Parathyroid adenoma (tissue), 2 donors: ENCODE measurements at regions not wholly inside any gene's neighbourhood (a gene's known extent, or its start where the extent isn't known, plus 50 kb on each side); places are given as distances from the start of the nearest gene placed in this dataset.

Experiments used
- H2AFZ ChIP-seq: fragments of 300-600 bp; sonication (generic); one replicate; pipeline ENCODE4 v1.7.0; 2017; ENCODE audit warnings: antibody characterized with exemption, mild to moderate bottlenecking
- H3K27ac ChIP-seq: fragments of 300-600 bp; sonication (generic); one replicate; pipeline ENCODE4 v1.7.0; 2017
- H3K27me3 ChIP-seq: fragments of 300-600 bp; sonication (generic); one replicate; pipeline ENCODE4 v1.7.0; 2017; ENCODE audit warnings: low read length; ENCODE audit not compliant: control insufficient read depth, insufficient read depth
- H3K36me3 ChIP-seq: fragments of 300-600 bp; sonication (generic); one replicate; pipeline ENCODE4 v1.7.0; 2017; ENCODE audit warnings: low read length; ENCODE audit not compliant: control insufficient read depth, insufficient read depth
- H3K4me1 ChIP-seq: fragments of 300-600 bp; sonication (generic); one replicate; pipeline ENCODE4 v1.7.0; 2017; ENCODE audit warnings: control low read depth
- H3K4me2 ChIP-seq: fragments of 300-600 bp; sonication (generic); one replicate; pipeline ENCODE4 v1.7.0; 2017; ENCODE audit warnings: low read length
- H3K4me3 ChIP-seq: fragments of 300-600 bp; sonication (generic); one replicate; pipeline ENCODE4 v1.7.0; 2017; ENCODE audit warnings: low read depth, low read length
- H3K79me2 ChIP-seq: fragments of 300-600 bp; sonication (generic); one replicate; pipeline ENCODE4 v1.7.0; 2017; ENCODE audit warnings: control low read depth
- H3K9ac ChIP-seq: fragments of 300-600 bp; sonication (generic); one replicate; pipeline ENCODE4 v1.7.0; 2017; ENCODE audit warnings: mild to moderate bottlenecking
- H3K9me3 ChIP-seq: fragments of 300-600 bp; sonication (generic); one replicate; pipeline ENCODE4 v1.7.0; 2017; ENCODE audit warnings: low read length; ENCODE audit not compliant: control insufficient read depth
- TF ChIP-seq, protein P1 (sequence below): fragments of 300-600 bp; sonication (generic); IDR thresholded peaks from one replicate; pipeline ENCODE4 v1.7.0; 2017; ENCODE audit warnings: antibody characterized with exemption, mild to moderate bottlenecking
- donor health status: primary hyperparathyroidism.

GRCh38 chr18:10064267-10064666, 150.5 kb downstream of the VAPA start:
- no peaks in the 10 kb centered on the region for H3K79me2 ChIP-seq
- H3K9me3 ChIP-seq = no peaks in the 10 kb centered on the region
- no peak overlapping the region for H3K4me2 ChIP-seq
- H3K4me3 ChIP-seq = no peak overlapping the region
- no peaks in the 10 kb centered on the region for H3K36me3 ChIP-seq
- TF ChIP-seq, protein P1, sequence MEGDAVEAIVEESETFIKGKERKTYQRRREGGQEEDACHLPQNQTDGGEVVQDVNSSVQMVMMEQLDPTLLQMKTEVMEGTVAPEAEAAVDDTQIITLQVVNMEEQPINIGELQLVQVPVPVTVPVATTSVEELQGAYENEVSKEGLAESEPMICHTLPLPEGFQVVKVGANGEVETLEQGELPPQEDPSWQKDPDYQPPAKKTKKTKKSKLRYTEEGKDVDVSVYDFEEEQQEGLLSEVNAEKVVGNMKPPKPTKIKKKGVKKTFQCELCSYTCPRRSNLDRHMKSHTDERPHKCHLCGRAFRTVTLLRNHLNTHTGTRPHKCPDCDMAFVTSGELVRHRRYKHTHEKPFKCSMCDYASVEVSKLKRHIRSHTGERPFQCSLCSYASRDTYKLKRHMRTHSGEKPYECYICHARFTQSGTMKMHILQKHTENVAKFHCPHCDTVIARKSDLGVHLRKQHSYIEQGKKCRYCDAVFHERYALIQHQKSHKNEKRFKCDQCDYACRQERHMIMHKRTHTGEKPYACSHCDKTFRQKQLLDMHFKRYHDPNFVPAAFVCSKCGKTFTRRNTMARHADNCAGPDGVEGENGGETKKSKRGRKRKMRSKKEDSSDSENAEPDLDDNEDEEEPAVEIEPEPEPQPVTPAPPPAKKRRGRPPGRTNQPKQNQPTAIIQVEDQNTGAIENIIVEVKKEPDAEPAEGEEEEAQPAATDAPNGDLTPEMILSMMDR = no peak
- no peak overlapping the region for H3K9ac ChIP-seq
- H3K27me3 ChIP-seq = no peaks in the 10 kb centered on the region
- H3K4me1 ChIP-seq = peaks cover 13% of the 10 kb centered on the region
- no peak overlapping the region for H2AFZ ChIP-seq
- no peak overlapping the region for H3K27ac ChIP-seq

DNA sequence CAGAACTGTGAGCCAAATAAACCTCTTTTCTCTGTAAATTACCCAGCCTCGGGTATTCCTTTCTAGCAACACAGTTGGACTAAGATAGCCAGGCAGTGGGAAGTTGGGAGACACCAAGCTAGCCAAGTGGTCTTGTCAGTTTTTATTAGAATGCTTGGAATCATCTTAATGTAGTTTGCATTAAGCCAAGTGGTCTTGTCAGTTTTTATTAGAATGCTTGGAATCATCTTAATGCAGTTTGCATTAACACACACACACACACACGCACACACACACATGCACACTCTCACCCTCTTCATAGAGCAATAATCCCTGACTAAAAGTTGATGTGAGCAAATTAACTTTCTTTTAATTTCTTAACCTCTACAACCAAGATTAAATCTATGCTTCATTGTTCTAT, 151.5 kb downstream of the VAPA start:
- no peaks in the 10 kb centered on the region for H3K9me3 ChIP-seq
- H3K27me3 ChIP-seq = no peaks in the 10 kb centered on the region
- no peak overlapping the region for H2AFZ ChIP-seq
- TF ChIP-seq, protein P1 = no peak
- H3K9ac ChIP-seq = no peak overlapping the region
- H3K27ac ChIP-seq = no peak overlapping the region
- no peak overlapping the region for H3K4me2 ChIP-seq
- no peak overlapping the region for H3K4me3 ChIP-seq
- H3K79me2 ChIP-seq = no peaks in the 10 kb centered on the region
- no peaks in the 10 kb centered on the region for H3K36me3 ChIP-seq
- peaks cover 13% of the 10 kb centered on the region for H3K4me1 ChIP-seq

- Histone ChIP-seq H3K27ac (no peak overlapping the region), H3K9me3 (no peaks in the 10 kb centered on the region), H3K9ac (no peak overlapping the region)
These were observed 154.1 kb downstream of the VAPA start for GRCh38 chr18:10067670-10068659.

DNA sequence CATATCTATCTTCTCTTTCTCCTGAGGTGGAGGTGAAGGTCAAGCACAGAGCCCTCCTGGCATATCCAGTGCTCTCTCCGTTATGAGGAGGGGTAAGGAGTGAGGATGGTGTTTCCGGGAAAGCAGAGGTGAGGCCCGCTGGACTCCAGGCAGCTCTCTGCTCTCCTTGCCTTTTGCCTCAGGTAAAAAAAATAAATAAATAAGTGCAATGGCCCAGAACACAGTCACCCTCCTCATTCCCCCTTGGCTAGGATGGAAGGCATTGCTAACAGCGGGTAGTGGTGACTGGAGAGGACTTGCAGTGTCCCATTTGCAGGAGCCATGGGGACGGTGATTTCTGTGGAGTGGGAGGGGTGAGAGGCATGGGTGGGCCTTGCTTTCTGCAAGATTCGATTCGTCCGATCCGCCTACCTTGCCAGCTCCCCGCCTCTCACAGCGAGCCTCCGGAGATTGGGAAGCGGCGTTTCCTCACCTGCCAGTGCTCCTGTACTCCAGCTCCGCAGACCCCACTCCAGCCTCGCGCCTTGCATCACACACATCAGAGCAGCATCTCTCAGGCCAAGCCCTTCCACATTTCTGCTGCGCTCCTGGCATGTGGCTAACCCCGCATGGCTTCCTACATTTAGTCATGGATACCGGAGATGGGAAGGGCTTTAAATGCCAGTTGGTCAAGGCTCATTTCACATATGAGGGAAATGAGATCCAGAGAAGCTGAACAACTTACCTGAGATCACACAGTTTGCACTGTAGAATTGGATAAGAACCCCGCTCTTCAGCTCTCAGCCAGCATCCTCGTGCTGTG, 155.2 kb downstream of the VAPA start:
- no peaks in the 10 kb centered on the region for H3K79me2 ChIP-seq
- H2AFZ ChIP-seq = no peak overlapping the region
- no peak overlapping the region for H3K4me2 ChIP-seq
- no peak overlapping the region for H3K4me3 ChIP-seq
- H3K36me3 ChIP-seq = no peaks in the 10 kb centered on the region
- TF ChIP-seq, protein P1 = no peak
- H3K4me1 ChIP-seq = peaks cover 4% of the 10 kb centered on the region
- H3K27ac ChIP-seq = no peak overlapping the region
- H3K9me3 ChIP-seq = no peaks in the 10 kb centered on the region
- H3K9ac ChIP-seq = no peak overlapping the region
- H3K27me3 ChIP-seq = no peaks in the 10 kb centered on the region

More at GRCh38 chr18:10067670-10068659, 154.1 kb downstream of the VAPA start:
- Histone ChIP-seq H3K4me2 (no peak overlapping the region), H3K4me3 (no peak overlapping the region), H3K36me3 (no peaks in the 10 kb centered on the region), H3K4me1 (peaks cover 4% of the 10 kb centered on the region), H2AFZ (no peak overlapping the region), H3K79me2 (no peaks in the 10 kb centered on the region), H3K27me3 (no peaks in the 10 kb centered on the region)
- TF ChIP-seq, protein P1 = no peak
